Epithelial cell of proximal tubule (primary cell): ENCODE measurements at regions not wholly inside any gene's neighbourhood (a gene's known extent, or its start where the extent isn't known, plus 50 kb on each side); places are given as distances from the start of the nearest gene placed in this dataset.

ENCODE experiments used
- DNase-seq: peaks from one replicate; pipeline ENCODE4 v3.0.0-alpha.2; 2011; ENCODE audit warnings: low read depth
- H3K4me3 ChIP-seq: 2 replicates; pipeline ENCODE4 v1.5.1; 2011; ENCODE audit warnings: low read depth, mild to moderate bottlenecking, low read length
- TF ChIP-seq, protein P1 (sequence below): conservative IDR thresholded peaks from 2 replicates; pipeline ENCODE4 v1.5.1; 2012; ENCODE audit warnings: low read depth, mild to moderate bottlenecking, low read length

DNA sequence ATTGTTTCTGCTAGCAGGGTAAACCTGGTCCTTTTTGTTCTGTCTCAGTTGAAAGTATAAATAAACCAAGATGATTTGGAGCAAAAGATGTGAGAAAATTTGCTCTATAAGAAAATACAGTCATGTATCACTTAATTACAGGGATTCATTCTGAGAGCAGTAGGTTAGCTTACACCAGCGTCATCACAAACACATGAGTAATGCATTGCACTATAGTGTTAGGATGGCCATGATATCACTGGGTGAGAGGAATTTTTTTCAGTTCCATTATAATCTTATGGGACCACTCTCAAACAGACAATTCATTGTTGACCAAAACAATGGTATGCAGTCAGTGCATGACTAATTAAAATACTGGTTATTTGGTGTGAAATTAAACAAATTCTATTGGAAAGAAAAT lies 430.9 kb downstream of the CHSY3 start:
- TF ChIP-seq, protein P1, sequence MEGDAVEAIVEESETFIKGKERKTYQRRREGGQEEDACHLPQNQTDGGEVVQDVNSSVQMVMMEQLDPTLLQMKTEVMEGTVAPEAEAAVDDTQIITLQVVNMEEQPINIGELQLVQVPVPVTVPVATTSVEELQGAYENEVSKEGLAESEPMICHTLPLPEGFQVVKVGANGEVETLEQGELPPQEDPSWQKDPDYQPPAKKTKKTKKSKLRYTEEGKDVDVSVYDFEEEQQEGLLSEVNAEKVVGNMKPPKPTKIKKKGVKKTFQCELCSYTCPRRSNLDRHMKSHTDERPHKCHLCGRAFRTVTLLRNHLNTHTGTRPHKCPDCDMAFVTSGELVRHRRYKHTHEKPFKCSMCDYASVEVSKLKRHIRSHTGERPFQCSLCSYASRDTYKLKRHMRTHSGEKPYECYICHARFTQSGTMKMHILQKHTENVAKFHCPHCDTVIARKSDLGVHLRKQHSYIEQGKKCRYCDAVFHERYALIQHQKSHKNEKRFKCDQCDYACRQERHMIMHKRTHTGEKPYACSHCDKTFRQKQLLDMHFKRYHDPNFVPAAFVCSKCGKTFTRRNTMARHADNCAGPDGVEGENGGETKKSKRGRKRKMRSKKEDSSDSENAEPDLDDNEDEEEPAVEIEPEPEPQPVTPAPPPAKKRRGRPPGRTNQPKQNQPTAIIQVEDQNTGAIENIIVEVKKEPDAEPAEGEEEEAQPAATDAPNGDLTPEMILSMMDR, result no peak
- no peak for DNase-seq
- no peak overlapping the region for H3K4me3 ChIP-seq

GRCh38 chr5:130333089-130333488 lies 428.8 kb downstream of the CHSY3 start:
- DNase-seq, result peak; percentile 25
- H3K4me3 ChIP-seq, result no peak overlapping the region
- TF ChIP-seq, protein P1, result no peak

- TF ChIP-seq, protein P1, result no peak
- no peak for DNase-seq
- H3K4me3 ChIP-seq, result no peak overlapping the region
These were observed 427.1 kb downstream of the CHSY3 start for GRCh38 chr5:130331332-130331731.

GRCh38 chr5:130324953-130325671 lies 420.8 kb downstream of the CHSY3 start:
- no peak overlapping the region for H3K4me3 ChIP-seq
- no peak for DNase-seq
- TF ChIP-seq, protein P1, result no peak

GRCh38 chr5:130323804-130324454 lies 419.7 kb downstream of the CHSY3 start:
- TF ChIP-seq, protein P1, result no peak
- H3K4me3 ChIP-seq, result no peak overlapping the region
- no peak for DNase-seq

DNA sequence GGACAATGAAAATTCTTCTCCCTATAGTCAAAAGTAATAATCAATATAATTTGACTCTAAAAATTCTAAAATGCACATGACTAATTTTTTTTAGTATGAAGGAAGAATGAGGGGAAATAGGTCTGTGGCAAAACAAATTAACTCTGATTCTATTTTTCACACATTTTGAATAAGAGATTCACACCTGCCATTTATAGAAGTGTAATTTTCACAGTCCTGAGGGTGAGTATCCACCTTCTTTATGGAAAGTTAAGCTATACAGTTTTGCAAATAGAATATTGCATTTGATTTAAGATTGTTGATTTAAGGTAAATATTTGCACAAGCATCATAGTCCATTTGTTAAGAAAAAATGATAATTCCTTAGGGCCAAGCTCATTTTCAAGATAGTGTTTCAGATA lies 417.7 kb downstream of the CHSY3 start:
- TF ChIP-seq, protein P1, result no peak
- no peak overlapping the region for H3K4me3 ChIP-seq
- DNase-seq, result no peak
